Aorta (tissue), 5 donors: ENCODE measurements at regions not wholly inside any gene's neighbourhood (a gene's known extent, or its start where the extent isn't known, plus 50 kb on each side); places are given as distances from the start of the nearest gene placed in this dataset.

Experiments used
- ATAC-seq: fragments of 200-7000 bp; cut with Tn5 transposase; one replicate; pipeline ENCODE4 v1.9.1; 2022; ENCODE audit warnings: moderate library complexity; ENCODE audit not compliant: low FRiP score
- DNase-seq, 2 donors: peaks; one replicate each; pipeline ENCODE4 v3.0.0-alpha.2; 2020
- H3K27ac ChIP-seq, 2 donors: one replicate each; pipeline ENCODE4 v1.5.1; 2013; ENCODE audit warnings: low read length in 2 of 2, mild to moderate bottlenecking in 2 of 2, moderate library complexity in 2 of 2, control low read depth in 1 of 2, inconsistent platforms in 1 of 2, low read depth in 1 of 2
- H3K27me3 ChIP-seq, 2 donors: one replicate each; pipeline ENCODE4 v1.6.1; 2013; ENCODE audit warnings: control low read depth in 1 of 2, low read length in 1 of 2, mild to moderate bottlenecking in 1 of 2, moderate library complexity in 1 of 2; ENCODE audit not compliant: insufficient read depth in 2 of 2, control insufficient read depth in 1 of 2
- H3K36me3 ChIP-seq, 2 donors: one replicate each; pipeline ENCODE4 v1.6.1; 2013; ENCODE audit warnings: control low read depth in 1 of 2, low read length in 1 of 2, mild to moderate bottlenecking in 1 of 2; ENCODE audit not compliant: insufficient read depth in 2 of 2, control insufficient read depth in 1 of 2
- H3K4me1 ChIP-seq, 2 donors: one replicate each; pipeline ENCODE4 v1.6.1; 2013; ENCODE audit warnings: low read length in 2 of 2, control low read depth in 1 of 2, mild to moderate bottlenecking in 1 of 2, moderate library complexity in 1 of 2; ENCODE audit not compliant: insufficient read depth in 2 of 2, control insufficient read depth in 1 of 2
- H3K4me3 ChIP-seq, 2 donors: one replicate each; pipeline ENCODE4 v1.5.1; 2013; ENCODE audit warnings: low read length in 2 of 2, control low read depth in 1 of 2, mild to moderate bottlenecking in 1 of 2
- H3K9me3 ChIP-seq: one replicate; pipeline ENCODE4 v1.6.1; 2013; ENCODE audit warnings: mild to moderate bottlenecking, low read length; ENCODE audit not compliant: control insufficient read depth
- WGBS, 2 donors: extraction: QIAGEN DNeasy Blood & Tissue Kit; methylation state at CpG; one replicate each; pipeline ENCODE4 v1.1.7; 2013; 5-methylcytosine and 5-hydroxymethylcytosine counted together
- intact Hi-C, 2 donors: fragments of 100-400 bp; cut with DNase I; formaldehyde crosslinking; loops; one replicate each; pipeline versions ENCODE4 v1.14.2 to v1.15.0; 2022
- donor health status: healthy with polysubstance abuse.
- donor health status: Bipolar disorder and iron deficiency.
- donor health status: DM: no; HTN: no; CAD: no.
- donor health status: DM: no; HTN: no; CAD: no.
- donor health status: DM: yes; HTN: yes; CAD: no.

- H3K36me3 ChIP-seq = no peaks in the 10 kb centered on the region
- WGBS, 2 donors = 93% methylated on average over 4 of the region's 4 CpGs
- intact Hi-C loops = no loop called here
- H3K4me1 ChIP-seq = no peaks in the 10 kb centered on the region
- DNase-seq = no peak
- H3K27me3 ChIP-seq = no peaks in the 10 kb centered on the region
- H3K27ac ChIP-seq = no peak overlapping the region
- ATAC-seq = no peak
- H3K9me3 ChIP-seq = no peaks in the 10 kb centered on the region
- no peak overlapping the region for H3K4me3 ChIP-seq
Measured at GRCh38 chr12:23464241-23464812, 485.1 kb downstream of the SOX5 start.

DNA sequence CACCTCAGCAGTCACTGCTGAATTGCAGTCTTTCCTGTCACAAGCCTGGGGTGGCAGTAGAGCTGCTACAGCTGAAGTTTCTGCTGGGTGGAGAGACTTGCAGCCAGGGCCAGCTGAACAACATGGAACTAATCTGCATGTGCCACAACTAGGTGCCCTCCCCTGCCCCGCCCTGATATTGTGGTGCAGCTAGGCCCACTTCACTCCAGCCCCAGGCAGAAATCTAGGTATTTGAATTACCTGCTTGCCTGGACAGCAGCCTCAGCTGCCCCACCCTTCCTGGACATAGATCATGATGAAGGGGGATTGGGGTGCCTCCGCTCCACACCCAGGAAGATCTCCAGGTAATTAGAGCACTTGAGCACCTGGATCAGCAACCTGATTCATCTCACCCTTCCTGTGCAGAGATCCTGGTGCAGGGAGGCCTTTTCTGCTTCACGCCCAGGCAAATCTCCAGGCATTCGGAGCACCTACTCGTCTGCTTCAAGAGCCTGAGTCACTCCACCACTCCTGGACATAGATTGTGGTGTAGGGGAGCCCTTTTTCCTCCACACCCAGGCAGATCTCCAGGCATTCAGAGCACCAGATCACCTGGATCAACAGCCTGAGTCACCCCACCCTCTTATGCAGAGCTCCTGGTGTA, 477.0 kb downstream of the SOX5 start:
- H3K4me1 ChIP-seq = no peaks in the 10 kb centered on the region
- H3K27me3 ChIP-seq = no peaks in the 10 kb centered on the region
- peaks cover 1% of the 10 kb centered on the region for H3K9me3 ChIP-seq
- intact Hi-C loops = no loop called here
- no peaks in the 10 kb centered on the region for H3K36me3 ChIP-seq
- 95 to 96% methylated on average over 5 of the region's 5 CpGs for WGBS, 2 donors
- no peak overlapping the region for H3K4me3 ChIP-seq
- no peak for DNase-seq
- no peak for ATAC-seq
- no peak overlapping the region for H3K27ac ChIP-seq

DNA sequence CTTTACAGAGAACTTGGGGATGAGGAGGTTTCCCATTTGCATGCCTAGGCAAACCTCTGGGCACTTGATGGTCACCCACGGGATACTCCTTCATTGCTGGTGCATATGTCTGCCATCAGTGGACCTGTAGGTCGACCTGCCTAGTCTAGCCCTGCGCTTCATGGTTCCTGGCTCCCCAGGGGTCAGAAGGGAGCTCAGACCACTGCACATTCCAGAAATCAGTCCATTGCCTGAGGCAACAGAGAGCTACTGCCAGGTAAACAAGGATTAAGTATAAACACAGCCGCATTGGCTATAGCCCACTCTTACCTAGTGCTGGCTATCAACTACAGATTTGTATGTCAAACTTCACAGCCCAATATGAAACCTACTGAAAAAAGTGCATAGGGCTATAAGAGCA, 476.4 kb downstream of the SOX5 start:
- Histone ChIP-seq H3K27me3 (no peaks in the 10 kb centered on the region), H3K4me1 (no peaks in the 10 kb centered on the region), H3K27ac (no peak overlapping the region), H3K4me3 (no peak overlapping the region), H3K36me3 (no peaks in the 10 kb centered on the region), H3K9me3 (peaks cover 1% of the 10 kb centered on the region)
- DNase-seq = no peak
- no peak for ATAC-seq
- intact Hi-C loops = no loop called here
- 91% methylated on average over 4 of the region's 4 CpGs for WGBS, 2 donors

DNA sequence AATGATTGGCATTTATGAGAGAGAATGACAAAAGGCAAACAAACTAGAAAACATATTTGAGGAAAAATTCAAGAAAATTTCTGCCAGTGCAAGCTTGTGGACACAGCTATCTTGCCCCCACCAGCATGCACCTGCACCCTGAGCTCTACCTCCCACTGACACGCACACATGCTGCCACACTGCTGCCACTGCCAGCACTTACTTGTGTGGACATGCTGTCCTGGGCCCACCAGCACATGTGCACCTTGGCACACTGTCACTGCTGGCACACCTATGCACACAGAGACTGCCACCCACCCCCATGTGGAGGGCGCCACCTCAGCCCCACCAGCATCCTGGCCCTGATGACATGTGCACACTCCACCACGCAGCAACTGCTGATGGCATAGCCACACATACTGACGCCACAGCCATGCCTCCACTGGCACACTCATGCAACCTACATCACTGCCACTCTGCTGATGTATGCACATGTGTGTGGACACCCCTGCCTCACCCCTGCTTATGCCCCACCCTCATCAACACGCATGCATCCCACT, 475.0 kb downstream of the SOX5 start:
- Histone ChIP-seq H3K4me1 (no peaks in the 10 kb centered on the region), H3K9me3 (peaks cover 1% of the 10 kb centered on the region), H3K36me3 (no peaks in the 10 kb centered on the region), H3K4me3 (no peak overlapping the region), H3K27ac (no peak overlapping the region), H3K27me3 (no peaks in the 10 kb centered on the region)
- ATAC-seq (no peak), DNase-seq (no peak)
- 94 to 96% methylated on average over 5 of the region's 5 CpGs for WGBS, 2 donors
- intact Hi-C loops = no loop called here
